ENCODE measurements at regions not wholly inside any gene's neighbourhood (a gene's known extent, or its start where the extent isn't known, plus 50 kb on each side); places are given as distances from the start of the nearest gene placed in this dataset.

DNA sequence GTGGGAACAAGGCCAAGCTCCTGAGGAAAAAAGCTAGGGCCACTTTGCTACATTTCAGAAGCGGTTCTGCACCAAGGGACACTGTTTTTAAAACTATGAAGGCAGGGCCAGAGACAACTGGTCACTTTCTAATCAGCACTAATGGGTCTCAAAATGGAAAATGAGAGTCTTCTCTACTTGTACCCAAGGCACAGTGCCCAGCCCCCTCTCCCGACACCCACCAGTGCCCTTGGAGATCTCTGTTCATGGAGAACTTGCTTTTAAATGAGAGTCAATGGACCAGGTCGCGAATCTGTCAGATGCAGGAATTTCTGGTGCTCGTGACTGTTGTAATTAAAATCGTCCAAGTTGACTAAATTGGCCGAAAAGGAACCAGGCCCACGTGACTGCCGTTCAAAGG is 591.6 kb downstream of the BCOR start:
- TF ChIP-seq, protein P1, sequence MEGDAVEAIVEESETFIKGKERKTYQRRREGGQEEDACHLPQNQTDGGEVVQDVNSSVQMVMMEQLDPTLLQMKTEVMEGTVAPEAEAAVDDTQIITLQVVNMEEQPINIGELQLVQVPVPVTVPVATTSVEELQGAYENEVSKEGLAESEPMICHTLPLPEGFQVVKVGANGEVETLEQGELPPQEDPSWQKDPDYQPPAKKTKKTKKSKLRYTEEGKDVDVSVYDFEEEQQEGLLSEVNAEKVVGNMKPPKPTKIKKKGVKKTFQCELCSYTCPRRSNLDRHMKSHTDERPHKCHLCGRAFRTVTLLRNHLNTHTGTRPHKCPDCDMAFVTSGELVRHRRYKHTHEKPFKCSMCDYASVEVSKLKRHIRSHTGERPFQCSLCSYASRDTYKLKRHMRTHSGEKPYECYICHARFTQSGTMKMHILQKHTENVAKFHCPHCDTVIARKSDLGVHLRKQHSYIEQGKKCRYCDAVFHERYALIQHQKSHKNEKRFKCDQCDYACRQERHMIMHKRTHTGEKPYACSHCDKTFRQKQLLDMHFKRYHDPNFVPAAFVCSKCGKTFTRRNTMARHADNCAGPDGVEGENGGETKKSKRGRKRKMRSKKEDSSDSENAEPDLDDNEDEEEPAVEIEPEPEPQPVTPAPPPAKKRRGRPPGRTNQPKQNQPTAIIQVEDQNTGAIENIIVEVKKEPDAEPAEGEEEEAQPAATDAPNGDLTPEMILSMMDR (IDR thresholded peaks at IDR 0.05): no peak
- TF ChIP-seq POLR2A (IDR thresholded peaks at IDR 0.05): no peak
